Tongue (tissue), 1 donor: ENCODE measurements at regions not wholly inside any gene's neighbourhood (a gene's known extent, or its start where the extent isn't known, plus 50 kb on each side); places are given as distances from the start of the nearest gene placed in this dataset.
"Not testable (repeated sequence)": the region's sequence is repeated elsewhere in the genome, so short reads cannot be mapped to it uniquely, and the experiment has no call there.

ENCODE experiments used
- DNase-seq: peaks from one replicate; pipeline ENCODE4 v3.0.0-alpha.2; 2015

GRCh38 chr20:64327223-64327549 is 71.6 kb downstream of the PCMTD2 start:
- DNase-seq, result not testable (repeated sequence)

- peak; percentile 41 for DNase-seq
Observed at GRCh38 chr20:64327550-64328317, 72.2 kb downstream of the PCMTD2 start.

- not testable (repeated sequence) for DNase-seq
Observed at GRCh38 chr20:64328595-64329250, 73.2 kb downstream of the PCMTD2 start.

GRCh38 chr20:64332627-64333026 is 77.1 kb downstream of the PCMTD2 start:
- DNase-seq, result not testable (repeated sequence)
